ENCODE measurements at regions not wholly inside any gene's neighbourhood (a gene's known extent, or its start where the extent isn't known, plus 50 kb on each side); places are given as distances from the start of the nearest gene placed in this dataset.

GRCh38 chr11:22927793-22928192, 67.5 kb upstream of the CCDC179 start:
- TF ChIP-seq CTCF (conservative IDR thresholded peaks at IDR 0.05; ENCODE audit: low read depth, low read length): no peak
- TF ChIP-seq EZH2 (IDR thresholded peaks at IDR 0.05; ENCODE audit: borderline replicate concordance, low read depth, low read length, poor library complexity, severe bottlenecking): no peak
